HCT116 (cell line): ENCODE measurements at regions not wholly inside any gene's neighbourhood (a gene's known extent, or its start where the extent isn't known, plus 50 kb on each side); places are given as distances from the start of the nearest gene placed in this dataset.

Source experiments
- CEBPB ChIP-seq: IDR thresholded peaks from 2 replicates; pipeline ENCODE4 v1.6.1; 2012; ENCODE audit warnings: low read depth
- CTCF ChIP-seq, 3 experiments: fragments of 200-600 bp in 1 of 3; sonication (generic) in 1 of 3; IDR thresholded peaks in 2 of 3; conservative IDR thresholded peaks in 1 of 3; 2 replicates each; pipeline ENCODE4 v1.5.1; 2012 to 2017; ENCODE audit warnings: low read depth in 2 of 3, low read length in 2 of 3, antibody characterized with exemption in 1 of 3, borderline replicate concordance in 1 of 3, control low read depth in 1 of 3, mild to moderate bottlenecking in 1 of 3, mixed read lengths in 1 of 3, mixed run types in 1 of 3, moderate library complexity in 1 of 3; ENCODE audit not compliant: insufficient read depth in 1 of 3
- RAD21 ChIP-seq: IDR thresholded peaks from 2 replicates; pipeline ENCODE4 v1.6.1; 2012; ENCODE audit warnings: low read depth, mild to moderate bottlenecking
- SP1 ChIP-seq: IDR thresholded peaks from 2 replicates; pipeline ENCODE4 v1.6.1; 2012; ENCODE audit warnings: low read depth
- TF ChIP-seq, protein P1 (sequence below): IDR thresholded peaks from 2 replicates; pipeline ENCODE4 v1.6.1; 2012

DNA sequence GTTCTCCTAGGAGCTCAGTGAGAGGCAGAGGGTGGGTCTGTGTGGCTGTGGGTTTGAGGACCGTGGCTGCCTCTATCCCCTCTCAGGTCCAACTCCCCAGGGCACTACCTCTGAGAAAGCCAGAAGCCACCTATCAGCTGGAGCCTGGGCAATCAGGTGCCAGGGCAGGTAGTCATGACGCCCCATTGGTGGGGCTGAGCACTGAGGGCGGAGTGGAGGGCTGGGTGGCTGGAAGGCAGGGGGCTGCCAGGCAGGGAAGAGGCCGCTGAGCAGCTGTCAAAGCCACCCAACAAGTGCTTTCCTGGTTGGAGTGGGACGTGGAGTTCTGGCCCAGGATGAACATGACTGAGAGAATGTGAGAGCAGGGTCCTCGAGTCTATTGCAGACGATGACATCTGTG is 164.9 kb upstream of the AJAP1 start:
- TF ChIP-seq CTCF (IDR thresholded peaks at IDR 0.05 in 2 of 3, conservative IDR thresholded peaks at IDR 0.05 in 1 of 3; ENCODE audit: borderline replicate concordance in 1 of 3, insufficient read depth in 1 of 3, low read depth in 2 of 3, low read length in 2 of 3) (no peak), RAD21 (no peak), SP1 (no peak), CEBPB (no peak)
- TF ChIP-seq, protein P1, sequence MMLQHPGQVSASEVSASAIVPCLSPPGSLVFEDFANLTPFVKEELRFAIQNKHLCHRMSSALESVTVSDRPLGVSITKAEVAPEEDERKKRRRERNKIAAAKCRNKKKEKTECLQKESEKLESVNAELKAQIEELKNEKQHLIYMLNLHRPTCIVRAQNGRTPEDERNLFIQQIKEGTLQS, result no peak
